Uterus (tissue), 3 donors: ENCODE measurements at regions not wholly inside any gene's neighbourhood (a gene's known extent, or its start where the extent isn't known, plus 50 kb on each side); places are given as distances from the start of the nearest gene placed in this dataset.

Experiments
- DNase-seq, 2 donors: peaks; one replicate each; pipeline ENCODE4 v3.0.0-alpha.2; 2019 to 2020
- H3K27ac ChIP-seq, 2 donors: fragments of 200-600 bp; sonication (generic); 1 replicate in 1 of 2; 2 replicates in 1 of 2; pipeline ENCODE4 v1.5.1; 2016 to 2018
- H3K27me3 ChIP-seq, 2 donors: fragments of 200-600 bp; sonication (generic); one replicate each; pipeline ENCODE4 v1.5.1; 2018 to 2019; ENCODE audit warnings: control low read depth in 1 of 2
- H3K36me3 ChIP-seq, 2 donors: fragments of 200-600 bp; sonication (generic); one replicate each; pipeline ENCODE4 v1.5.1; 2019; ENCODE audit warnings: control low read depth in 1 of 2
- H3K4me1 ChIP-seq, 2 donors: fragments of 200-600 bp; sonication (generic); one replicate each; pipeline ENCODE4 v1.5.1; 2018 to 2019; ENCODE audit warnings: control low read depth in 1 of 2
- H3K4me3 ChIP-seq, 2 donors: fragments of 200-600 bp; sonication (generic); 1 replicate in 1 of 2; 2 replicates in 1 of 2; pipeline ENCODE4 v1.5.1; 2018 to 2019; ENCODE audit warnings: mild to moderate bottlenecking in 1 of 2
- H3K9me3 ChIP-seq, 2 donors: fragments of 200-600 bp; sonication (generic); one replicate each; pipeline ENCODE4 v1.5.1; 2019; ENCODE audit warnings: control low read depth in 1 of 2
- POLR2A ChIP-seq, 2 donors: fragments of 450-650 bp; IDR thresholded peaks; one replicate each; pipeline ENCODE4 v1.6.1; 2016; ENCODE audit warnings: antibody characterized with exemption in 2 of 2, mild to moderate bottlenecking in 1 of 2, moderate library complexity in 1 of 2
- intact Hi-C: fragments of 100-400 bp; cut with DNase I; formaldehyde crosslinking; loops from one replicate; pipeline ENCODE4 v1.15.1; 2023; ENCODE audit warnings: low total_unique reads
- TF ChIP-seq, protein P1 (sequence below), 4 experiments: fragments of 200-600 bp in 2 of 4; fragments of 450-650 bp in 2 of 4; sonication (generic) in 2 of 4; IDR thresholded peaks; one replicate each; pipeline ENCODE4 v1.5.1; 2016 to 2019; ENCODE audit warnings: antibody characterized with exemption in 4 of 4, mild to moderate bottlenecking in 2 of 4, moderate library complexity in 1 of 4
- donor health status: DM: yes; HTN: yes; CAD: no.

DNA sequence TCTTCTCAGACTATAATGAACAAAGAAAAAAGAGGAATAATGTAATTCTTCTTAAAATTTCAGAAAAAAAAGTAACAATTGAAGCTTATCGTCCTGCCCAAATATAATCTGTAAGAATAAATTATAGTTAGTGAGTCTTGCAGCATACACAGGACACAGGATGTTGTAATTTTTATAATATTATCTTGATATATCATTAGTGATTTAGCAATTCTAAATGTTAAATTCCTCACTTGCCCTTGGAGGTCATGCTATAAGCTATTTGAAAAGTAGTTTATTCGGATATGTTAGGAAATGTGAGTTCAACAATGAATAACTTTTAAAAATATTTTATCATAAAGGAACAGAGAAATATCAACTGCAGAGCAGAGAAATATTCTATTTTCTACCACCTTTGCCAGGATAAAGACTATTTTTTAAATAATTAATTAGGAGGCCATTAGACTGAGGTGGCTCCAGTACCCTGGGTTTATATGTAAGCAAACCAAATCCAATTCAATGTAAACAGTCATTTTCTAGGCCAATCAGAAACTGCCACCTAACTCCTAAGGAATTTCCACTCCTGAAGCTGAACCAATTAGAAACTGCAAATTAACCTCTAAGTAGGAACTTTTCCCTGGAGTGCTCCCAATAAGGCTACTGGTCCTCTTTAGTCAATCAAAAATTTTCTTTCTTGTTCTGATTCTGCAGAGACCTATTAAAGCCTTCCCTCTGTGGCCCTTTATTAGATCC lies 1109.3 kb downstream of the ROBO2 start:
- no peak overlapping the region for H3K27ac ChIP-seq
- H3K27me3 ChIP-seq = no peaks in the 10 kb centered on the region
- TF ChIP-seq, protein P1, sequence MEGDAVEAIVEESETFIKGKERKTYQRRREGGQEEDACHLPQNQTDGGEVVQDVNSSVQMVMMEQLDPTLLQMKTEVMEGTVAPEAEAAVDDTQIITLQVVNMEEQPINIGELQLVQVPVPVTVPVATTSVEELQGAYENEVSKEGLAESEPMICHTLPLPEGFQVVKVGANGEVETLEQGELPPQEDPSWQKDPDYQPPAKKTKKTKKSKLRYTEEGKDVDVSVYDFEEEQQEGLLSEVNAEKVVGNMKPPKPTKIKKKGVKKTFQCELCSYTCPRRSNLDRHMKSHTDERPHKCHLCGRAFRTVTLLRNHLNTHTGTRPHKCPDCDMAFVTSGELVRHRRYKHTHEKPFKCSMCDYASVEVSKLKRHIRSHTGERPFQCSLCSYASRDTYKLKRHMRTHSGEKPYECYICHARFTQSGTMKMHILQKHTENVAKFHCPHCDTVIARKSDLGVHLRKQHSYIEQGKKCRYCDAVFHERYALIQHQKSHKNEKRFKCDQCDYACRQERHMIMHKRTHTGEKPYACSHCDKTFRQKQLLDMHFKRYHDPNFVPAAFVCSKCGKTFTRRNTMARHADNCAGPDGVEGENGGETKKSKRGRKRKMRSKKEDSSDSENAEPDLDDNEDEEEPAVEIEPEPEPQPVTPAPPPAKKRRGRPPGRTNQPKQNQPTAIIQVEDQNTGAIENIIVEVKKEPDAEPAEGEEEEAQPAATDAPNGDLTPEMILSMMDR (IDR thresholded peaks at IDR 0.05) = no peak
- no peak for TF ChIP-seq POLR2A (IDR thresholded peaks at IDR 0.05)
- no peak for DNase-seq
- intact Hi-C loops = no loop called here
- no peak overlapping the region for H3K4me3 ChIP-seq
- no peaks in the 10 kb centered on the region for H3K4me1 ChIP-seq
- H3K36me3 ChIP-seq = no peaks in the 10 kb centered on the region
- H3K9me3 ChIP-seq = no peaks in the 10 kb centered on the region

DNA sequence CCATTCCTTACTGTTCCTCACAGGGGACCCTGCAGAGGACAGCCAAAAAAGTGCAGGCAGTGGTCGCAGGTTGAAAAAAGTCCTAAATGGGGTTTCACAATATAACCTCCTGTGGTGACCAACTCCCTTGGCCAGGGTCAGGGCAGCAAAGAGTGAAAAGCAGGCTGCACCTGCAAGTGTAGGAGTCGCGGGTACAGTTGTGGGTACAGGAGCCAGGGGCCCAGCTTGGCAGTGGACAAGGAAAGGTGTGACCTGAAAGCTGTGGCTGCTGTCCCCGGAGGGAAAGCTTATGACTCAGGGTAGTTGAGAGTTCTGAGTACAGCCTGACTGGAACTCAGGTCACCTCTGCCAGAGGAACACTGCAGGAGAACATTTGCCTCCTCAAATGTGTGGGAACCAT lies 1114.1 kb downstream of the ROBO2 start:
- Histone ChIP-seq H3K27me3 (no peaks in the 10 kb centered on the region), H3K4me3 (no peak overlapping the region), H3K9me3 (no peaks in the 10 kb centered on the region), H3K4me1 (no peaks in the 10 kb centered on the region), H3K27ac (no peak overlapping the region), H3K36me3 (no peaks in the 10 kb centered on the region)
- no peak for TF ChIP-seq POLR2A (IDR thresholded peaks at IDR 0.05)
- TF ChIP-seq, protein P1 (IDR thresholded peaks at IDR 0.05) = no peak
- intact Hi-C loops = no loop called here
- DNase-seq = no peak

DNA sequence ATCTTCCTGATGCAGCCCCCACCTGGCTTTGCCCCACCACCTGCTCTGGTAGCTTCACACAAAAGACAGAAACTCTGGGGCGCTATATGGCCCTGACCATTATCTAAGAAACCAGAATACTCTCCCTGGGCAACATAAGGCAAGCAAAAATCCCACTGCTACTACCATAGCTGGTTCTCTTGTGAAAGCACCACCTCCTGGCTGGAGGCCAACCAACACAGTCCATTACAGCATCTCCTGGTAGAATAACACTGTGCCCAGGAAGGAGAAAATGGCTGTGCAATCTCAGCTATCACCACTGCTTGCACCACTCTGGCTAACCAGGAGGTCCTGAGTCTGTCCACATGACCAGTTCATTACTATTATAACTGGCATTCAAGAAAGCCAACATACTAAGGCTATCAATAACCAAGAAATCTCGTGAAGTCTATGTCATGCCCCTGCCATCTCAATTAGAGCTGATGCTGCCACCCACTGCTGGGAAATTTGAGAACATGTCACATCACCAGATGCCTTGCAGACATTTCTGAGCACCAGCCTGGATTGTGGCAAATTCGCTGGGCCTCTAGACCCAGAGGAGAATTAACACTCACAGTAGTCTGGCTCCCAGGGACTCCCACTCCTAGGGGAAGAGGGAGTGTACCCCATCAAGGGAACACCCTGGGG lies 1114.8 kb downstream of the ROBO2 start:
- H3K27ac ChIP-seq = no peak overlapping the region
- intact Hi-C loops = no loop called here
- H3K9me3 ChIP-seq = no peaks in the 10 kb centered on the region
- DNase-seq = no peak
- no peaks in the 10 kb centered on the region for H3K27me3 ChIP-seq
- no peaks in the 10 kb centered on the region for H3K36me3 ChIP-seq
- H3K4me3 ChIP-seq = no peak overlapping the region
- TF ChIP-seq POLR2A (IDR thresholded peaks at IDR 0.05) = no peak
- TF ChIP-seq, protein P1 (IDR thresholded peaks at IDR 0.05) = no peak
- H3K4me1 ChIP-seq = no peaks in the 10 kb centered on the region

DNA sequence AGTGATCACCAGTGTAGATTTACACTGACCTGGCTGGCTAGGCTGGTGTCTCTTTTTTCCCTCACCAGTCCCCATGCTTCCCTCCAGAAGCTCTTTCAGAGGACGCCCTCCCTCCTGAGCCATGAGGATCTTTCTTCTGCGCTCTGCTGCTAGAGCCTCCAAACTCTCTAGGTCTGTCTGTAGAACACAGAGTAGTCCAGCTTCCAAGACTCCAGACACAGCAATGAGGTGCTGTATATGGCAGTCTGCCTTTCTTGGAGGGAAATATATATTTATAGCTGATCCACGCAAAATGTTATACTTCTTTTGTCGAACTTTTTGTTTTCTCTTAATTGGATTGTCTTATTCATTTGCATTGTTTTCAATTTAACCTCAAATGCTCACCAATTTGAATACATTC lies 1121.8 kb downstream of the ROBO2 start:
- no peaks in the 10 kb centered on the region for H3K4me1 ChIP-seq
- intact Hi-C loops = no loop called here
- no peak overlapping the region for H3K27ac ChIP-seq
- no peak for DNase-seq
- H3K9me3 ChIP-seq = no peaks in the 10 kb centered on the region
- H3K27me3 ChIP-seq = no peaks in the 10 kb centered on the region
- TF ChIP-seq, protein P1 (IDR thresholded peaks at IDR 0.05) = no peak
- TF ChIP-seq POLR2A (IDR thresholded peaks at IDR 0.05) = no peak
- H3K4me3 ChIP-seq = no peak overlapping the region
- no peaks in the 10 kb centered on the region for H3K36me3 ChIP-seq

DNA sequence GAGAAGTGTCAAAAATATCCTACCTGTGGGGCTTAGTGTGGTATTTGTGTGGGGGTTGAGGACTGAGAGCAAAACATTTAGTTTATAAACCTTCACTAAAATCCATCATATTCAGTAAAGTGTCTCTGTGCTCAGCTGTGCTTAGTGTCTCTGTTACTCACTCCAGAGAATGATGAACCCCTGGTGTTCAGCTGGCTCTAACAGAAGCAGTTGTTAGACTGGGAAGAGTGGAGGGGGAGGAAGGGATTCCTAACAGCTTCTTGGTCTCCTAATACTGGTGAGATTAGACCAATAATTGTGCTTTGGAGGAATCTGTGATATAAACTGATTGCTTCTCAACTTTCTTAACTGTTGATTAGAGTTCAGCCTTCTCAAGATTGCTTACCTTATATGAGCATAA lies 1123.5 kb downstream of the ROBO2 start:
- DNase-seq = no peak
- Histone ChIP-seq H3K36me3 (no peaks in the 10 kb centered on the region), H3K4me3 (no peak overlapping the region), H3K9me3 (no peaks in the 10 kb centered on the region), H3K4me1 (no peaks in the 10 kb centered on the region), H3K27ac (no peak overlapping the region), H3K27me3 (no peaks in the 10 kb centered on the region)
- TF ChIP-seq, protein P1 (IDR thresholded peaks at IDR 0.05) = no peak
- no peak for TF ChIP-seq POLR2A (IDR thresholded peaks at IDR 0.05)
- intact Hi-C loops = no loop called here
